ENCODE measurements at regions not wholly inside any gene's neighbourhood (a gene's known extent, or its start where the extent isn't known, plus 50 kb on each side); places are given as distances from the start of the nearest gene placed in this dataset.

DNA sequence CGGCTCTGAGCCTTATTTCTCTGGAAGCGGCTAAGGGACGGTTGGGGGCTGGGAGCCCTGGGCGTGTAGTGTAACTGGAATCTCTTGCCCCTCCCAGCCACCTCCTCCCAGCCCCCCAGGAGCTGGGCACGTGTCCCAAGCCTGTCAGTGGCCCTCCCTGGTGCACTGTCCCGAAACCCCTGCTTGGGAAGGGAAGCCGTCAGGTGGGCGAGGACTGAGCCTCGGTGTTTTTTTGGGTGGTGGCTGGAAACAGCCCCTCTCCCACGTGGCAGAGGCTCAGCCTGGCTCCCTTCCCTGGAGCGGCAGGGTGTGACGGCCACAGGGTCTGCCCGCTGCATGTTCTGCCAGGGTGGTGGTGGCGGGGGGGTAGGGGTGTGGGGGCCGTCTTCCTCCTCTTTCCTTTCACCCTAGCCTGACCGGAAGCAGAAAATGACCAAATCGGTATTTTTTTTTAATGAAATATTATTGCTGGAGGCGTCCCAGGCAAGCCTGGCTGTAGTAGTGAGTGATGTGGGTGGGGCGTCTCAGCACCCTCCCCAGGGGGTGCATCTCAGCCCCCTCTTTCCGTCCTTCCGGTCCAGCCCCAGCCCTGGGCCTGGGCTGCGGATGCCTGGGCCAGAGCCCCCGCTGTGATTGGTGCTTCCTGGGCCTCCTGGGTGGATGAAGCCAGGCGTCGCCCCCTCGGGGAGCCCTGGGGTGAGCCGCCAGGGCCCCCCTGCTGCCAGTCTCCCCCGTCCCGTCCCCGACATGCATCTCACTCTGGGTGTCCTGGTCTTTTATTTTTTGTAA lies 58.8 kb upstream of the GOLGA8A start:
- TF ChIP-seq, protein P1, sequence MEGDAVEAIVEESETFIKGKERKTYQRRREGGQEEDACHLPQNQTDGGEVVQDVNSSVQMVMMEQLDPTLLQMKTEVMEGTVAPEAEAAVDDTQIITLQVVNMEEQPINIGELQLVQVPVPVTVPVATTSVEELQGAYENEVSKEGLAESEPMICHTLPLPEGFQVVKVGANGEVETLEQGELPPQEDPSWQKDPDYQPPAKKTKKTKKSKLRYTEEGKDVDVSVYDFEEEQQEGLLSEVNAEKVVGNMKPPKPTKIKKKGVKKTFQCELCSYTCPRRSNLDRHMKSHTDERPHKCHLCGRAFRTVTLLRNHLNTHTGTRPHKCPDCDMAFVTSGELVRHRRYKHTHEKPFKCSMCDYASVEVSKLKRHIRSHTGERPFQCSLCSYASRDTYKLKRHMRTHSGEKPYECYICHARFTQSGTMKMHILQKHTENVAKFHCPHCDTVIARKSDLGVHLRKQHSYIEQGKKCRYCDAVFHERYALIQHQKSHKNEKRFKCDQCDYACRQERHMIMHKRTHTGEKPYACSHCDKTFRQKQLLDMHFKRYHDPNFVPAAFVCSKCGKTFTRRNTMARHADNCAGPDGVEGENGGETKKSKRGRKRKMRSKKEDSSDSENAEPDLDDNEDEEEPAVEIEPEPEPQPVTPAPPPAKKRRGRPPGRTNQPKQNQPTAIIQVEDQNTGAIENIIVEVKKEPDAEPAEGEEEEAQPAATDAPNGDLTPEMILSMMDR (conservative IDR thresholded peaks at IDR 0.05): no peak
- no peak for TF ChIP-seq EZH2 (IDR thresholded peaks at IDR 0.05; ENCODE audit: low read depth)
